Stimulated activated CD4-positive, alpha-beta T cell treated with anti-CD3 and anti-CD28 coated beads, TNF-alpha, amount 100 ng/mL, for 48 hours (primary cell): ENCODE measurements at regions not wholly inside any gene's neighbourhood (a gene's known extent, or its start where the extent isn't known, plus 50 kb on each side); places are given as distances from the start of the nearest gene placed in this dataset.

Experiments used
- DNase-seq, 3 donors: peaks; one replicate each; pipeline ENCODE4 v3.0.0-alpha.2; 2020; ENCODE audit warnings: low read depth in 3 of 3

GRCh38 chr5:15209053-15209762 is 290.8 kb upstream of the FBXL7 start:
- DNase-seq = no peak

- DNase-seq = no peak
Observed at GRCh38 chr5:15206133-15206532, 293.8 kb upstream of the FBXL7 start.

- DNase-seq = no peak
Observed at GRCh38 chr5:15203376-15203775, 296.6 kb upstream of the FBXL7 start.

GRCh38 chr5:15191012-15191411 is 309.0 kb upstream of the FBXL7 start:
- DNase-seq = no peak

GRCh38 chr5:15183520-15183919 is 311.9 kb upstream of the ANKH start:
- no peak for DNase-seq

GRCh38 chr5:15170173-15170572 is 298.6 kb upstream of the ANKH start:
- DNase-seq = no peak

- no peak for DNase-seq
Observed at GRCh38 chr5:15168358-15168757, 296.8 kb upstream of the ANKH start.

GRCh38 chr5:15160091-15160490 is 288.5 kb upstream of the ANKH start:
- DNase-seq = no peak

- no peak for DNase-seq
Observed at GRCh38 chr5:15159606-15160005, 288.0 kb upstream of the ANKH start.

GRCh38 chr5:15142458-15142857 is 270.9 kb upstream of the ANKH start:
- DNase-seq = no peak

GRCh38 chr5:15137414-15137813 is 265.8 kb upstream of the ANKH start:
- no peak for DNase-seq

- no peak for DNase-seq
Observed at GRCh38 chr5:15135661-15136060, 264.1 kb upstream of the ANKH start.

GRCh38 chr5:15133456-15133965 is 261.9 kb upstream of the ANKH start:
- no peak for DNase-seq

- DNase-seq = no peak
Observed at GRCh38 chr5:15132816-15133405, 261.3 kb upstream of the ANKH start.

- DNase-seq = no peak
Observed at GRCh38 chr5:15131909-15132308, 260.3 kb upstream of the ANKH start.

GRCh38 chr5:15124871-15125568 is 253.4 kb upstream of the ANKH start:
- no peak for DNase-seq

- DNase-seq = no peak
Observed at GRCh38 chr5:15124461-15124860, 252.9 kb upstream of the ANKH start.

- DNase-seq = no peak
Observed at GRCh38 chr5:15117688-15118087, 246.1 kb upstream of the ANKH start.

- no peak for DNase-seq
Observed at GRCh38 chr5:15116996-15117395, 245.4 kb upstream of the ANKH start.

- no peak for DNase-seq
Observed at GRCh38 chr5:15106530-15107283, 235.1 kb upstream of the ANKH start.

GRCh38 chr5:15105799-15106393 is 234.3 kb upstream of the ANKH start:
- DNase-seq = peak; percentile 1 to 15 (median 1)

GRCh38 chr5:15103864-15104263 is 232.3 kb upstream of the ANKH start:
- no peak for DNase-seq
